K562 (cell line): ENCODE measurements at regions not wholly inside any gene's neighbourhood (a gene's known extent, or its start where the extent isn't known, plus 50 kb on each side); places are given as distances from the start of the nearest gene placed in this dataset.

Experiments
- ATAC-seq: fragments of 200-7000 bp; cut with Tn5 transposase; 3 replicates; pipeline ENCODE4 v1.9.1; 2020; ENCODE audit warnings: moderate library complexity
- BruUV-seq: library from RNA; stranded (reverse); fragments of 400-500 nt; replicated peaks from 2 replicates; lab custom pipeline; 2021; lab: Mats Ljungman, UMichigan
- CTCF ChIA-PET: fragments of 300-600 bp; formaldehyde crosslinking; extraction: SDS; loops from one replicate; lab custom pipeline; 2021; ENCODE audit warnings: low intra/inter-chr PET ratio; lab: Yijun Ruan, JAX
- POLR2A ChIA-PET: fragments of 300-600, 350-650 bp; sonication (Branson Sonifier 250); formaldehyde crosslinking; extraction: SDS; loops from one replicate; lab custom pipeline; 2021; ENCODE audit warnings: antibody characterized with exemption, inconsistent platforms; lab: Yijun Ruan, JAX
- DNase-seq, 4 experiments: peaks; one replicate each; pipeline versions ENCODE4 v3.0.0 to v3.0.0-alpha.2; 2011 to 2018; ENCODE audit warnings: low spot score in 3 of 4, mixed read lengths in 3 of 4; ENCODE audit errors: extremely low read depth in 1 of 4
- FAIRE-seq: peaks from 2 replicates; lab custom pipeline; 2011; peaks lifted over from hg19 to GRCh38; lab: Jason Lieb, UNC
- H2AFZ ChIP-seq: 2 replicates; pipeline ENCODE4 v1.6.0; 2011; ENCODE audit warnings: low read depth, low read length, control low read depth, inconsistent platforms
- H3K27ac ChIP-seq: fragments of 200-600 bp; 3 replicates; pipeline ENCODE4 v1.8.0; 2011; ENCODE audit warnings: low read depth, mild to moderate bottlenecking, control low read depth, inconsistent platforms, low read length, moderate library complexity, mixed read lengths; ENCODE audit errors: extremely low read depth
- H3K27me3 ChIP-seq, 2 experiments: fragments of 300-600 bp in 1 of 2; 2 replicates in 1 of 2; 3 replicates in 1 of 2; pipeline versions ENCODE4 v1.6.0 to v1.8.0; 2011; ENCODE audit warnings: inconsistent platforms in 2 of 2, low read length in 2 of 2, mild to moderate bottlenecking in 1 of 2, mixed read lengths in 1 of 2, moderate library complexity in 1 of 2; ENCODE audit not compliant: control insufficient read depth in 2 of 2, insufficient read depth in 2 of 2
- H3K36me3 ChIP-seq: fragments of 300-600 bp; 3 replicates; pipeline ENCODE4 v1.8.0; 2011; ENCODE audit warnings: mild to moderate bottlenecking, low read length, inconsistent platforms; ENCODE audit not compliant: control insufficient read depth, insufficient read depth
- H3K4me1 ChIP-seq, 2 experiments: fragments of 200-600 bp in 1 of 2; replicated peaks in 1 of 2; 2 replicates in 1 of 2; 3 replicates in 1 of 2; pipeline versions ENCODE4 v1.5.1 to v1.8.0; 2011; ENCODE audit warnings: inconsistent platforms in 2 of 2, low read length in 2 of 2, mild to moderate bottlenecking in 1 of 2, mixed read lengths in 1 of 2, moderate library complexity in 1 of 2; ENCODE audit not compliant: control insufficient read depth in 2 of 2, insufficient read depth in 2 of 2
- H3K4me2 ChIP-seq: 2 replicates; pipeline ENCODE4 v1.6.1; 2011; ENCODE audit warnings: low read length, control low read depth, inconsistent platforms, mixed read lengths; ENCODE audit not compliant: insufficient read depth
- H3K4me3 ChIP-seq: fragments of 200-600 bp; sonication (generic), shearing (Covaris generic); 2 replicates; pipeline ENCODE4 v1.5.1; 2016; ENCODE audit warnings: control low read depth, inconsistent platforms
- H3K79me2 ChIP-seq: fragments of 200-600 bp; 3 replicates; pipeline ENCODE4 v1.8.0; 2011; ENCODE audit warnings: low read length, inconsistent platforms; ENCODE audit not compliant: control insufficient read depth, insufficient read depth
- H3K9ac ChIP-seq, 2 experiments: 2 replicates each; pipeline versions ENCODE4 v1.6.0 to v1.6.1; 2011; ENCODE audit warnings: low read depth in 2 of 2, low read length in 2 of 2, control low read depth in 1 of 2, inconsistent platforms in 1 of 2, mild to moderate bottlenecking in 1 of 2, mixed read lengths in 1 of 2; ENCODE audit not compliant: insufficient read depth in 1 of 2
- H3K9me1 ChIP-seq: one replicate; pipeline ENCODE4 v1.6.0; 2011; ENCODE audit warnings: inconsistent platforms, mild to moderate bottlenecking, low read length, moderate library complexity; ENCODE audit not compliant: control insufficient read depth, insufficient read depth
- H3K9me3 ChIP-seq: replicated peaks from 2 replicates; pipeline ENCODE4 v1.5.1; 2011; ENCODE audit warnings: low read depth, low read length, inconsistent platforms; ENCODE audit not compliant: control insufficient read depth, insufficient read depth
- H4K20me1 ChIP-seq: replicated peaks from 2 replicates; pipeline ENCODE4 v1.6.1; 2011; ENCODE audit warnings: low read length, inconsistent platforms, mixed read lengths; ENCODE audit not compliant: control insufficient read depth, insufficient read depth
- BHLHE40 ChIP-seq: IDR thresholded peaks from 2 replicates; pipeline ENCODE4 v1.6.1; 2011; ENCODE audit warnings: low read length, improper control_type of control experiment
- DMBX1 ChIP-seq: fragments of 250-450 bp; sonication (Bioruptor Pico); IDR thresholded peaks from 2 replicates; pipeline ENCODE4 v1.8.0; 2022; ENCODE audit warnings: inconsistent platforms, mild to moderate bottlenecking, moderate library complexity, borderline replicate concordance
- EWSR1 ChIP-seq: fragments of 450-650 bp; IDR thresholded peaks from 2 replicates; pipeline ENCODE4 v1.6.1; 2018; ENCODE audit warnings: borderline replicate concordance, mild to moderate bottlenecking, low read depth, moderate library complexity; ENCODE audit not compliant: partially characterized antibody
- FIP1L1 ChIP-seq: fragments of 200-400 bp; formaldehyde crosslinking; IDR thresholded peaks from 2 replicates; pipeline ENCODE4 v1.6.1; 2018; ENCODE audit warnings: mild to moderate bottlenecking, low read depth, low read length; ENCODE audit not compliant: poor library complexity, severe bottlenecking
- GABPA ChIP-seq: fragments of 200-800 bp; sonication (Bioruptor generic); conservative IDR thresholded peaks from 2 replicates; pipeline ENCODE4 v1.6.1; 2016; ENCODE audit warnings: low read depth, missing genetic modification characterization, missing compliant biosample characterization
- HNRNPUL1 ChIP-seq: fragments of 200-400 bp; formaldehyde crosslinking; IDR thresholded peaks from 2 replicates; pipeline ENCODE4 v1.6.1; 2017; ENCODE audit warnings: low read length
- IRF2 ChIP-seq: sonication (generic); formaldehyde crosslinking; IDR thresholded peaks from 2 replicates; pipeline ENCODE4 v1.8.1; 2022; ENCODE audit warnings: mild to moderate bottlenecking, missing genetic modification reagents
- L3MBTL2 ChIP-seq: fragments of 450-650 bp; IDR thresholded peaks from 2 replicates; pipeline ENCODE4 v1.6.1; 2016; ENCODE audit warnings: mild to moderate bottlenecking, moderate library complexity
- PHB2 ChIP-seq: fragments of 450-650 bp; IDR thresholded peaks from 2 replicates; pipeline ENCODE4 v1.6.1; 2017; ENCODE audit warnings: low read depth
- RCOR1 ChIP-seq, 2 experiments: IDR thresholded peaks; 2 replicates each; pipeline ENCODE4 v1.6.1; 2012; ENCODE audit warnings: low read depth in 2 of 2, low read length in 2 of 2, borderline replicate concordance in 1 of 2, improper control_type of control experiment in 1 of 2
- TARDBP ChIP-seq: fragments of 450-650 bp; IDR thresholded peaks from 2 replicates; pipeline ENCODE4 v1.6.1; 2016
- U2AF2 ChIP-seq: fragments of 200-400 bp; formaldehyde crosslinking; optimal IDR thresholded peaks from 2 replicates; pipeline ENCODE3; 2017; ENCODE audit warnings: low read depth, mild to moderate bottlenecking, low read length
- ZKSCAN1 ChIP-seq: fragments of 150-350 bp; IDR thresholded peaks from 2 replicates; pipeline ENCODE4 v1.6.1; 2016; ENCODE audit warnings: low read depth, low read length
- ZNF184 ChIP-seq: sonication (generic); formaldehyde crosslinking; IDR thresholded peaks from 2 replicates; pipeline ENCODE4 v1.5.0; 2020; ENCODE audit warnings: missing genetic modification reagents
- WGBS: fragments of 100-300 bp; shearing (Covaris generic); methylation state at CpG from one replicate; pipeline ENCODE4 v1.1.6; 2016; ENCODE audit warnings: low coverage, mixed read lengths; ENCODE audit not compliant: insufficient coverage; ENCODE audit errors: missing lambda C conversion rate; 5-methylcytosine and 5-hydroxymethylcytosine counted together
- in situ Hi-C: fragments of 300-500 bp; cut with MboI; formaldehyde crosslinking; loops from 4 replicates; pipeline ENCODE4 v1.15.0; 2018; ENCODE audit warnings: inconsistent platforms, mixed read lengths
- intact Hi-C: fragments of 100-400 bp; cut with micrococcal nuclease; formaldehyde crosslinking; loops from 2 replicates; pipeline ENCODE4 v1.14.2; 2022
- TF ChIP-seq, protein P1 (sequence below): fragments of 250-450 bp; sonication (Bioruptor Pico); IDR thresholded peaks from 2 replicates; pipeline ENCODE4 v1.9.0; 2021; ENCODE audit warnings: mild to moderate bottlenecking, inconsistent platforms

DNA sequence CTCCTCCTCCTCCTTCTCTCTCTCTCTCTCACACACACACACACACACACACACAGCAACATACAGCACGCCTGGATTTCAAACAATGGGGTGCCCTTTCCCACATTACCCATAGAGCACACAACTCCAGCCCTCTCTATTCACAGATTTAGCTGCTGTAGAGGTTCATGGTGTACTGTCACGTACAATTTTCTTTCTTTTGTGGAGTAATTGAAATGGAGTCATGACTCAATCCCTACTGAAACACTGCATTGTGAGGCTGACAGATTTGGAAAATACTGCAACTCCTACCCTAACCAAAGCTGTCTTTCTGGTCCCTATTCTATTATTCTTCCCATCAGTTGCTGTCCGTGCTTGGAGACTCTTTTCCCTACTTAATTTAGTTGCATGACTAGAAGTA is 166.9 kb downstream of the EDN1 start:
- Histone ChIP-seq H2AFZ (no peak overlapping the region), H3K27me3 (no peaks in the 10 kb centered on the region), H3K9me1 (no peaks in the 10 kb centered on the region), H3K4me3 (no peak overlapping the region), H3K27ac (no peak overlapping the region), H3K9me3 (no peaks in the 10 kb centered on the region; the same call in 1 of the 2 replicates), H3K79me2 (no peaks in the 10 kb centered on the region), H3K36me3 (no peaks in the 10 kb centered on the region), H3K4me1 (no peaks in the 10 kb centered on the region), H4K20me1 (no peaks in the 10 kb centered on the region), H3K9ac (no peak overlapping the region), H3K4me2 (no peak overlapping the region)
- ChIA-PET POLR2A (interaction anchor here (0.7 kb wide), 1 partner anchor 1256 kb away, joined by 3 read pairs; no protein-coding TSS in a partner anchor), CTCF (no interaction called here)
- ATAC-seq: no peak
- 0% methylated on average over 3 of the region's 3 CpGs for WGBS
- intact Hi-C loops: no loop called here
- no TSS peak for BruUV-seq
- TF ChIP-seq FIP1L1 (no peak), ZKSCAN1 (no peak), ZNF184 (no peak), IRF2 (CRISPR knock-in tag) (no peak), U2AF2 (no peak), RCOR1 (IDR thresholded peaks at IDR 0.05; ENCODE audit: borderline replicate concordance in 1 of 2, low read depth in 2 of 2, low read length in 2 of 2) (no peak), L3MBTL2 (no peak), HNRNPUL1 (no peak), DMBX1 (no peak), EWSR1 (no peak), BHLHE40 (no peak), TARDBP (no peak), PHB2 (no peak), GABPA (tag) (no peak)
- TF ChIP-seq, protein P1, sequence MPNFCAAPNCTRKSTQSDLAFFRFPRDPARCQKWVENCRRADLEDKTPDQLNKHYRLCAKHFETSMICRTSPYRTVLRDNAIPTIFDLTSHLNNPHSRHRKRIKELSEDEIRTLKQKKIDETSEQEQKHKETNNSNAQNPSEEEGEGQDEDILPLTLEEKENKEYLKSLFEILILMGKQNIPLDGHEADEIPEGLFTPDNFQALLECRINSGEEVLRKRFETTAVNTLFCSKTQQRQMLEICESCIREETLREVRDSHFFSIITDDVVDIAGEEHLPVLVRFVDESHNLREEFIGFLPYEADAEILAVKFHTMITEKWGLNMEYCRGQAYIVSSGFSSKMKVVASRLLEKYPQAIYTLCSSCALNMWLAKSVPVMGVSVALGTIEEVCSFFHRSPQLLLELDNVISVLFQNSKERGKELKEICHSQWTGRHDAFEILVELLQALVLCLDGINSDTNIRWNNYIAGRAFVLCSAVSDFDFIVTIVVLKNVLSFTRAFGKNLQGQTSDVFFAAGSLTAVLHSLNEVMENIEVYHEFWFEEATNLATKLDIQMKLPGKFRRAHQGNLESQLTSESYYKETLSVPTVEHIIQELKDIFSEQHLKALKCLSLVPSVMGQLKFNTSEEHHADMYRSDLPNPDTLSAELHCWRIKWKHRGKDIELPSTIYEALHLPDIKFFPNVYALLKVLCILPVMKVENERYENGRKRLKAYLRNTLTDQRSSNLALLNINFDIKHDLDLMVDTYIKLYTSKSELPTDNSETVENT (CRISPR knock-in tag): no peak
- no peak for DNase-seq
- FAIRE-seq: no peak
- in situ Hi-C loops: no loop called here
